ENCODE measurements at regions not wholly inside any gene's neighbourhood (a gene's known extent, or its start where the extent isn't known, plus 50 kb on each side); places are given as distances from the start of the nearest gene placed in this dataset.

DNA sequence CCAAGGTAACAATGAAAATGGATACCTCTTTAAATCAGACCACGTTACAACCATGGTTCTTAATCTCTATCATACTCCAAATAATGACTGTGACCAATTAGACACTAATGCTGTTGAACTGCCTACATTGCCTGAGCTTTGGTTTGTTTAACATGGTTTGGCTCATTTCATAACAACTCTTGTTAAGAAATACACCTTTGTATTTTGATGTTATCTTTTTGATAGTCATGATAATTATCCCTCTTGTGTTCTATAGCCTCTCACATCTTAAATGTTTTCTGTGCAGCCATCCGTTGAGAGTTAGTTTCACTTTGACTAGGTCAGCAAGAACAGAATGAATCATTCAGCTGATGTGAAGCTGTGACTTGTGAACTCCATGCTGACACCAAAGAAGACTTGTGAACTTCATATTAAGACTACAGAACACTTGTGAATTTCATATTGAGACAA lies 75.5 kb upstream of the RERGL start:
- no peaks in the 10 kb centered on the region for H3K27me3 ChIP-seq
- peak overlapping the region in 1 of 4 donors; percentile 2 for H3K4me3 ChIP-seq
- in situ Hi-C loops (cut with MboI; ENCODE audit: low pct_ligation_motif_present in 1 of 4, low pct_unique_long_range_greater_than_20kb in 1 of 4, low sequenced_read_pairs in 3 of 4) = no loop called here
- H3K27ac ChIP-seq = no peak overlapping the region
- no peaks in the 10 kb centered on the region for H3K9me3 ChIP-seq
- H3K4me1 ChIP-seq = peaks cover 0 to 7% (median 0%) of the 10 kb centered on the region in 4 donors
- intact Hi-C loops (cut with DNase I; ENCODE audit: low total_unique reads) = no loop called here
- no peak for DNase-seq
- TF ChIP-seq, protein P1, sequence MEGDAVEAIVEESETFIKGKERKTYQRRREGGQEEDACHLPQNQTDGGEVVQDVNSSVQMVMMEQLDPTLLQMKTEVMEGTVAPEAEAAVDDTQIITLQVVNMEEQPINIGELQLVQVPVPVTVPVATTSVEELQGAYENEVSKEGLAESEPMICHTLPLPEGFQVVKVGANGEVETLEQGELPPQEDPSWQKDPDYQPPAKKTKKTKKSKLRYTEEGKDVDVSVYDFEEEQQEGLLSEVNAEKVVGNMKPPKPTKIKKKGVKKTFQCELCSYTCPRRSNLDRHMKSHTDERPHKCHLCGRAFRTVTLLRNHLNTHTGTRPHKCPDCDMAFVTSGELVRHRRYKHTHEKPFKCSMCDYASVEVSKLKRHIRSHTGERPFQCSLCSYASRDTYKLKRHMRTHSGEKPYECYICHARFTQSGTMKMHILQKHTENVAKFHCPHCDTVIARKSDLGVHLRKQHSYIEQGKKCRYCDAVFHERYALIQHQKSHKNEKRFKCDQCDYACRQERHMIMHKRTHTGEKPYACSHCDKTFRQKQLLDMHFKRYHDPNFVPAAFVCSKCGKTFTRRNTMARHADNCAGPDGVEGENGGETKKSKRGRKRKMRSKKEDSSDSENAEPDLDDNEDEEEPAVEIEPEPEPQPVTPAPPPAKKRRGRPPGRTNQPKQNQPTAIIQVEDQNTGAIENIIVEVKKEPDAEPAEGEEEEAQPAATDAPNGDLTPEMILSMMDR (IDR thresholded peaks at IDR 0.05) = no peak
- TF ChIP-seq POLR2AphosphoS5 (IDR thresholded peaks at IDR 0.05) (no peak), POLR2A (IDR thresholded peaks at IDR 0.05) (no peak), EP300 (IDR thresholded peaks at IDR 0.05; ENCODE audit: low read depth) (no peak)
- 10 to 25% methylated on average over 2 of the region's 2 CpGs for WGBS, 2 donors (ENCODE audit: low coverage in 1 of 2)
- H3K36me3 ChIP-seq = no peaks in the 10 kb centered on the region

DNA sequence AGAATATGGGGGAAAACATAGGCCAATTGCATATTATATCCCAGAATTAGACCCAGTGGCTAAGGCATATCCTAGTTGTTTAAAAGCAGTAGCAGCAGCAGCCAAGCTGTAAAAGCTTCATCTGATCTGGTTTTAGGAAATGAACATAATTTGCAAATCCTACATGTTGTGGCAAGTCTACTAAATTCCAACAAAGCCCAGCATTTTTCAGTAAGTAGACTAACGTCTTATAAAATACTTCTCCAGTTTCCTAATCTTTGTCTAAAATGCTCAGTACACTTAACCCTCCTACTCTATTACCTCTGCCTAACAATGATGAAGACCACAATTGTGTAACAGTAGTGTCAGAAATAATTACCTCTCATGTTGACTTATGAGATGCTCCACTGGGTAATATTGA lies 70.9 kb upstream of the RERGL start:
- intact Hi-C loops (cut with DNase I; ENCODE audit: low total_unique reads) = no loop called here
- WGBS, 2 donors (ENCODE audit: low coverage in 1 of 2) = 62 to 100% methylated on average over 1 of the region's 1 CpG

DNA sequence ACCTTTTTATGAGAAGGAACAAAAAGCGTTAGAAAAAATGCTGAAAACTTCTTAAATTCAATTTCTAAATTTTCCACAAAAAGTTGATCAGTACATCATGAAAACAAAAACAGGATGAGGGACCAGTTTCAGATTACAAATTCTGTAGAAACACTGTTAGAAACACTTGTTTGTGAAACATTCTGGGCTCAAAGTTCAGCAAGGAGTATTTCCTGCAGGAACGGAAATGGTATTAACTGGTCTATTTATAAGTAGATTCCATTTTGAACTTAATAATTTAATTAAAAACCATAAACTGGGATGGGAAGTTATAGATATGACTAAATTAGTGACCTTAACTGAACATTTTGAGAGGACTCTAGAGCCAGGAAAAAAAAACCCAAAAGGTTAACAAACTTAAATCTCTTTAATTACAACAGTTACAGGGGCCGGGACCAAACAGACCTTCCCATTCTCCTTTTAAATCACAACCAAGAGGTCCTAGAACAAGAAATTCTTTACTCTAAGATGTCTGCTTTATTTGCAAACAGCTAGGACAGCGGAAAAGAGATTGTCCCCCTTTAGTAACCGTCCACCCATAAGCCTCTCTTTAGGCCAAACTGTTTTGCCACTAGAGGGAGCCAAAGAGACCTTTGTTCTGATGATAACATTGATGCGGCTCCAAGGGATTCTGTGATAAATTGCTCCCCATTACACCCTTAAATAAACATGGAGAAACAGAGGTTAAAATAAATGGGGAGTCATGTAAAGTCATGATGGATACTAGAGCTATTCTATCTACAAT lies 69.0 kb upstream of the RERGL start:
- WGBS, 2 donors (ENCODE audit: low coverage in 1 of 2) = 81 to 83% methylated on average over 6 of the region's 6 CpGs
- TF ChIP-seq EP300 (IDR thresholded peaks at IDR 0.05; ENCODE audit: low read depth) = no peak
- TF ChIP-seq, protein P1 (IDR thresholded peaks at IDR 0.05) = peak; percentile 18 to 60 (median 47)
- TF ChIP-seq POLR2AphosphoS5 (IDR thresholded peaks at IDR 0.05) = no peak
- no peak for DNase-seq
- intact Hi-C loops (cut with DNase I; ENCODE audit: low total_unique reads) (no loop called here), in situ Hi-C loops (cut with MboI; ENCODE audit: low pct_ligation_motif_present in 1 of 4, low pct_unique_long_range_greater_than_20kb in 1 of 4, low sequenced_read_pairs in 3 of 4) (no loop called here)
- Histone ChIP-seq H3K4me3 (no peak overlapping the region), H3K27ac (no peak overlapping the region), H3K9me3 (peaks cover 0 to 10% of the 10 kb centered on the region in 2 donors), H3K36me3 (no peaks in the 10 kb centered on the region), H3K4me1 (no peaks in the 10 kb centered on the region), H3K27me3 (no peaks in the 10 kb centered on the region)

More for the DNA sequence above, 70.9 kb upstream of the RERGL start:
- in situ Hi-C loops (cut with MboI; ENCODE audit: low pct_ligation_motif_present in 1 of 4, low pct_unique_long_range_greater_than_20kb in 1 of 4, low sequenced_read_pairs in 3 of 4) = no loop called here
- no peak for TF ChIP-seq POLR2A (IDR thresholded peaks at IDR 0.05)
- TF ChIP-seq, protein P1 (IDR thresholded peaks at IDR 0.05) = no peak
- TF ChIP-seq POLR2AphosphoS5 (IDR thresholded peaks at IDR 0.05) = no peak
- TF ChIP-seq EP300 (IDR thresholded peaks at IDR 0.05; ENCODE audit: low read depth) = no peak
- no peak for DNase-seq
- peaks cover 0 to 10% of the 10 kb centered on the region in 2 donors for H3K9me3 ChIP-seq
- no peak overlapping the region for H3K4me3 ChIP-seq
- H3K27ac ChIP-seq = no peak overlapping the region
- H3K4me1 ChIP-seq = peaks cover 0 to 4% (median 0%) of the 10 kb centered on the region in 4 donors
- no peaks in the 10 kb centered on the region for H3K27me3 ChIP-seq
- H3K36me3 ChIP-seq = no peaks in the 10 kb centered on the region

DNA sequence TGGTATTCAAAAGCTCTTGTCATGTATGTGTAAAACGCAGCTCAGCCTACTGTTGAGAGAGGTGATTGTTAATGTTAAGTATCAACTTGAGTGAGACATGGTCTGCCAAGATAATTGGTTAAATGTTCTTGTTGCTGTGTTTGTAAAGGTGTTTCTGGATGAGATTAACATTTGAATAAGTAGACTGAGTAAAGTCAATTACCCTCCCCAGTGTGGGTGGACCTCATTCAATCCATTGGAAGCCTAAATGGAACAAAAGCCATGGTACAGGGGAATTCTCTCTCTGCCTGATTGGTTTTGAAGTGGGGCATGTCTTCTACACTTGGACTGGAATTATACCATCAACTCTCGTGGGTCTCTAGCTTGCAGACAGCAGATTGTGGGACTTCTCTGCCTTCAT lies 63.8 kb upstream of the RERGL start:
- TF ChIP-seq EP300 (IDR thresholded peaks at IDR 0.05; ENCODE audit: low read depth) (no peak), POLR2AphosphoS5 (IDR thresholded peaks at IDR 0.05) (no peak), POLR2A (IDR thresholded peaks at IDR 0.05) (no peak)
- TF ChIP-seq, protein P1 (IDR thresholded peaks at IDR 0.05) = no peak
- Histone ChIP-seq H3K4me1 (no peaks in the 10 kb centered on the region), H3K36me3 (no peaks in the 10 kb centered on the region), H3K4me3 (no peak overlapping the region), H3K27me3 (no peaks in the 10 kb centered on the region), H3K9me3 (peaks cover 0 to 10% of the 10 kb centered on the region in 2 donors), H3K27ac (no peak overlapping the region)
- intact Hi-C loops (cut with DNase I; ENCODE audit: low total_unique reads) = no loop called here
- in situ Hi-C loops (cut with MboI; ENCODE audit: low pct_ligation_motif_present in 1 of 4, low pct_unique_long_range_greater_than_20kb in 1 of 4, low sequenced_read_pairs in 3 of 4) = no loop called here
- 67 to 71% methylated on average over 2 of the region's 2 CpGs for WGBS, 2 donors (ENCODE audit: low coverage in 1 of 2)
- no peak for DNase-seq
